Lower leg skin (tissue), 4 donors: ENCODE measurements at regions not wholly inside any gene's neighbourhood (a gene's known extent, or its start where the extent isn't known, plus 50 kb on each side); places are given as distances from the start of the nearest gene placed in this dataset.

Experiments used
- DNase-seq, 2 donors: peaks; one replicate each; pipeline ENCODE4 v3.0.0-alpha.2; 2019; ENCODE audit warnings: low spot score in 2 of 2
- H3K4me3 ChIP-seq: fragments of 200-600 bp; sonication (generic); 2 replicates; pipeline ENCODE4 v1.5.1; 2017; ENCODE audit warnings: mild to moderate bottlenecking, low read depth; ENCODE audit not compliant: poor library complexity, severe bottlenecking
- CTCF ChIP-seq, 3 donors: fragments of 450-650 bp; IDR thresholded peaks; one replicate each; pipeline ENCODE4 v1.5.1; 2016; ENCODE audit warnings: antibody characterized with exemption in 3 of 3, mild to moderate bottlenecking in 3 of 3, moderate library complexity in 2 of 3
- POLR2A ChIP-seq, 2 donors: fragments of 450-650 bp; IDR thresholded peaks; one replicate each; pipeline ENCODE4 v1.6.1; 2016 to 2017; ENCODE audit warnings: antibody characterized with exemption in 2 of 2, mild to moderate bottlenecking in 1 of 2, moderate library complexity in 1 of 2
- WGBS, 2 donors: methylation state at CpG; one replicate each; pipeline ENCODE4 v1.1.5; 2018; 5-methylcytosine and 5-hydroxymethylcytosine counted together
- intact Hi-C: fragments of 100-400 bp; cut with DNase I; formaldehyde crosslinking; loops from one replicate; pipeline ENCODE4 v1.15.0; 2023; ENCODE audit warnings: low total_unique reads

- WGBS, 2 donors, result 90 to 94% methylated on average over 15 to 21 of the region's 21 CpGs
- intact Hi-C loops, result no loop called here
- no peak for TF ChIP-seq CTCF (IDR thresholded peaks at IDR 0.05)
- TF ChIP-seq POLR2A (IDR thresholded peaks at IDR 0.05), result no peak
- H3K4me3 ChIP-seq, result no peak overlapping the region
- DNase-seq, result no peak
These were observed 220.5 kb downstream of the CENPF start for GRCh38 chr1:214823311-214824117.

- no peak for DNase-seq
- TF ChIP-seq CTCF (IDR thresholded peaks at IDR 0.05) (no peak), POLR2A (IDR thresholded peaks at IDR 0.05) (no peak)
- H3K4me3 ChIP-seq, result no peak overlapping the region
- 43 to 47% methylated on average over 2 of the region's 2 CpGs for WGBS, 2 donors
- intact Hi-C loops, result no loop called here
These were observed 221.8 kb downstream of the CENPF start for GRCh38 chr1:214824763-214825162.

GRCh38 chr1:214826619-214827018 lies 223.6 kb downstream of the CENPF start:
- WGBS, 2 donors, result 83 to 88% methylated on average over 4 of the region's 4 CpGs
- TF ChIP-seq POLR2A (IDR thresholded peaks at IDR 0.05) (no peak), CTCF (IDR thresholded peaks at IDR 0.05) (no peak)
- intact Hi-C loops, result no loop called here
- no peak overlapping the region for H3K4me3 ChIP-seq
- DNase-seq, result no peak

- intact Hi-C loops, result no loop called here
- no peak for DNase-seq
- no peak for TF ChIP-seq CTCF (IDR thresholded peaks at IDR 0.05)
- no peak for TF ChIP-seq POLR2A (IDR thresholded peaks at IDR 0.05)
- H3K4me3 ChIP-seq, result no peak overlapping the region
These were observed 224.9 kb downstream of the CENPF start for GRCh38 chr1:214827883-214828282.

- intact Hi-C loops, result no loop called here
- H3K4me3 ChIP-seq, result no peak overlapping the region
- TF ChIP-seq POLR2A (IDR thresholded peaks at IDR 0.05), result no peak
- TF ChIP-seq CTCF (IDR thresholded peaks at IDR 0.05), result no peak
- DNase-seq, result no peak
- 33 to 43% methylated on average over 2 of the region's 2 CpGs for WGBS, 2 donors
These were observed 227.9 kb downstream of the CENPF start for GRCh38 chr1:214830941-214831340.

- no peak for DNase-seq
- H3K4me3 ChIP-seq, result no peak overlapping the region
- TF ChIP-seq POLR2A (IDR thresholded peaks at IDR 0.05), result no peak
- no peak for TF ChIP-seq CTCF (IDR thresholded peaks at IDR 0.05)
- intact Hi-C loops, result no loop called here
- WGBS, 2 donors, result 93 to 95% methylated on average over 5 of the region's 5 CpGs
These were observed 229.0 kb downstream of the CENPF start for GRCh38 chr1:214831956-214832355.
